Transverse colon (tissue), 4 donors: ENCODE measurements at regions not wholly inside any gene's neighbourhood (a gene's known extent, or its start where the extent isn't known, plus 50 kb on each side); places are given as distances from the start of the nearest gene placed in this dataset.

Source experiments
- DNase-seq: peaks from one replicate; pipeline ENCODE4 v3.0.0-alpha.2; 2019
- H3K27ac ChIP-seq, 4 donors: fragments of 200-600 bp; sonication (generic); 2 replicates each; pipeline ENCODE4 v1.5.1; 2016 to 2018; ENCODE audit warnings: inconsistent platforms in 4 of 4
- H3K27me3 ChIP-seq: fragments of 200-600 bp; sonication (generic); 2 replicates; pipeline ENCODE4 v1.5.1; 2017; ENCODE audit warnings: inconsistent platforms
- H3K36me3 ChIP-seq, 4 donors: fragments of 200-600 bp; sonication (generic); 2 replicates each; pipeline ENCODE4 v1.5.1; 2017 to 2019; ENCODE audit warnings: inconsistent platforms in 4 of 4
- H3K4me1 ChIP-seq, 4 donors: fragments of 200-600 bp; sonication (generic); 2 replicates each; pipeline ENCODE4 v1.5.1; 2017 to 2020; ENCODE audit warnings: inconsistent platforms in 4 of 4
- H3K4me3 ChIP-seq, 4 donors: fragments of 200-600 bp; sonication (generic); 1 replicate in 1 of 4; 2 replicates in 3 of 4; pipeline versions ENCODE4 v1.5.1 to v1.6.1; 2017 to 2019; ENCODE audit warnings: inconsistent platforms in 4 of 4
- H3K9me3 ChIP-seq, 2 donors: fragments of 200-600 bp; sonication (generic); 2 replicates each; pipeline ENCODE4 v1.5.1; 2017 to 2019; ENCODE audit warnings: inconsistent platforms in 2 of 2
- EP300 ChIP-seq: sonication (generic); formaldehyde crosslinking; IDR thresholded peaks from one replicate; pipeline ENCODE4 v1.6.1; 2017; ENCODE audit warnings: antibody characterized with exemption, low read depth
- POLR2A ChIP-seq: fragments of 450-650 bp; IDR thresholded peaks from one replicate; pipeline ENCODE4 v1.6.1; 2016; ENCODE audit warnings: antibody characterized with exemption, mild to moderate bottlenecking, moderate library complexity
- POLR2AphosphoS5 ChIP-seq, 3 donors: sonication (generic); formaldehyde crosslinking; IDR thresholded peaks; one replicate each; pipeline ENCODE4 v1.6.1; 2016; ENCODE audit warnings: antibody characterized with exemption in 3 of 3
- WGBS, 2 donors: methylation state at CpG; one replicate each; pipeline ENCODE4 v1.1.5; 2018; ENCODE audit warnings: low coverage in 1 of 2; 5-methylcytosine and 5-hydroxymethylcytosine counted together
- in situ Hi-C, 4 donors: fragments of 200-750 bp; cut with MboI; loops; one replicate each; pipeline versions ENCODE4 v1.15.0 to v1.15.1; 2017; ENCODE audit warnings: low sequenced_read_pairs in 3 of 4, low pct_ligation_motif_present in 1 of 4, low pct_unique_long_range_greater_than_20kb in 1 of 4
- intact Hi-C: fragments of 100-400 bp; cut with DNase I; formaldehyde crosslinking; loops from one replicate; pipeline ENCODE4 v1.15.1; 2023; ENCODE audit warnings: low total_unique reads
- TF ChIP-seq, protein P1 (sequence below), 5 experiments: fragments of 200-600 bp in 3 of 5; fragments of 450-650 bp in 2 of 5; sonication (generic) in 3 of 5; IDR thresholded peaks; 1 replicate in 2 of 5; 2 replicates in 3 of 5; pipeline ENCODE4 v1.5.1; 2016 to 2017; ENCODE audit warnings: antibody characterized with exemption in 5 of 5, inconsistent platforms in 3 of 5, mild to moderate bottlenecking in 2 of 5, moderate library complexity in 1 of 5

GRCh38 chr9:14383773-14384172 lies 69.8 kb upstream of the NFIB start:
- no peak overlapping the region for H3K4me3 ChIP-seq
- 91 to 100% methylated on average over 1 to 12 of the region's 12 CpGs for WGBS, 2 donors
- intact Hi-C loops (no loop called here), in situ Hi-C loops (loop anchor here in 1 of 4 donors (25.0 kb wide), 1 partner anchor 946 kb away; no protein-coding TSS in a partner anchor)
- no peaks in the 10 kb centered on the region for H3K4me1 ChIP-seq
- H3K27ac ChIP-seq: no peak overlapping the region
- H3K27me3 ChIP-seq: no peaks in the 10 kb centered on the region
- no peaks in the 10 kb centered on the region for H3K9me3 ChIP-seq
- no peak for DNase-seq
- TF ChIP-seq EP300 (no peak), POLR2A (no peak), POLR2AphosphoS5 (IDR thresholded peaks at IDR 0.05) (no peak)
- TF ChIP-seq, protein P1, sequence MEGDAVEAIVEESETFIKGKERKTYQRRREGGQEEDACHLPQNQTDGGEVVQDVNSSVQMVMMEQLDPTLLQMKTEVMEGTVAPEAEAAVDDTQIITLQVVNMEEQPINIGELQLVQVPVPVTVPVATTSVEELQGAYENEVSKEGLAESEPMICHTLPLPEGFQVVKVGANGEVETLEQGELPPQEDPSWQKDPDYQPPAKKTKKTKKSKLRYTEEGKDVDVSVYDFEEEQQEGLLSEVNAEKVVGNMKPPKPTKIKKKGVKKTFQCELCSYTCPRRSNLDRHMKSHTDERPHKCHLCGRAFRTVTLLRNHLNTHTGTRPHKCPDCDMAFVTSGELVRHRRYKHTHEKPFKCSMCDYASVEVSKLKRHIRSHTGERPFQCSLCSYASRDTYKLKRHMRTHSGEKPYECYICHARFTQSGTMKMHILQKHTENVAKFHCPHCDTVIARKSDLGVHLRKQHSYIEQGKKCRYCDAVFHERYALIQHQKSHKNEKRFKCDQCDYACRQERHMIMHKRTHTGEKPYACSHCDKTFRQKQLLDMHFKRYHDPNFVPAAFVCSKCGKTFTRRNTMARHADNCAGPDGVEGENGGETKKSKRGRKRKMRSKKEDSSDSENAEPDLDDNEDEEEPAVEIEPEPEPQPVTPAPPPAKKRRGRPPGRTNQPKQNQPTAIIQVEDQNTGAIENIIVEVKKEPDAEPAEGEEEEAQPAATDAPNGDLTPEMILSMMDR (IDR thresholded peaks at IDR 0.05): no peak
- H3K36me3 ChIP-seq: no peaks in the 10 kb centered on the region

GRCh38 chr9:14383294-14383693 lies 69.4 kb upstream of the NFIB start:
- TF ChIP-seq POLR2AphosphoS5 (IDR thresholded peaks at IDR 0.05): no peak
- TF ChIP-seq, protein P1 (IDR thresholded peaks at IDR 0.05): no peak
- TF ChIP-seq POLR2A: no peak
- TF ChIP-seq EP300: no peak
- intact Hi-C loops: no loop called here
- Histone ChIP-seq H3K4me3 (no peak overlapping the region), H3K36me3 (no peaks in the 10 kb centered on the region), H3K9me3 (no peaks in the 10 kb centered on the region), H3K27ac (no peak overlapping the region), H3K4me1 (no peaks in the 10 kb centered on the region), H3K27me3 (no peaks in the 10 kb centered on the region)
- in situ Hi-C loops: loop anchor here in 1 of 4 donors (25.0 kb wide), 1 partner anchor 946 kb away; no protein-coding TSS in a partner anchor
- WGBS, 2 donors: 39 to 47% methylated on average over 2 of the region's 2 CpGs
- no peak for DNase-seq

- no peak overlapping the region for H3K4me3 ChIP-seq
- WGBS, 2 donors: 76 to 85% methylated on average over 2 to 3 of the region's 3 CpGs
- H3K27me3 ChIP-seq: no peaks in the 10 kb centered on the region
- no peak for DNase-seq
- no peaks in the 10 kb centered on the region for H3K9me3 ChIP-seq
- intact Hi-C loops (no loop called here), in situ Hi-C loops (loop anchor here in 1 of 4 donors (25.0 kb wide), 1 partner anchor 943 kb away; no protein-coding TSS in a partner anchor)
- TF ChIP-seq, protein P1 (IDR thresholded peaks at IDR 0.05): no peak
- TF ChIP-seq POLR2AphosphoS5 (IDR thresholded peaks at IDR 0.05) (no peak), POLR2A (no peak), EP300 (no peak)
- no peak overlapping the region for H3K27ac ChIP-seq
- no peaks in the 10 kb centered on the region for H3K36me3 ChIP-seq
- H3K4me1 ChIP-seq: no peaks in the 10 kb centered on the region
These were observed 66.3 kb upstream of the NFIB start for GRCh38 chr9:14380061-14380836.

GRCh38 chr9:14379280-14379679 lies 65.3 kb upstream of the NFIB start:
- no peak overlapping the region for H3K4me3 ChIP-seq
- intact Hi-C loops: no loop called here
- H3K4me1 ChIP-seq: no peaks in the 10 kb centered on the region
- DNase-seq: no peak
- H3K36me3 ChIP-seq: no peaks in the 10 kb centered on the region
- in situ Hi-C loops: loop anchor here in 1 of 4 donors (25.0 kb wide), 1 partner anchor 942 kb away; no protein-coding TSS in a partner anchor
- TF ChIP-seq POLR2A (no peak), EP300 (no peak), POLR2AphosphoS5 (IDR thresholded peaks at IDR 0.05) (no peak)
- TF ChIP-seq, protein P1 (IDR thresholded peaks at IDR 0.05): no peak
- H3K27me3 ChIP-seq: no peaks in the 10 kb centered on the region
- H3K27ac ChIP-seq: no peak overlapping the region
- 62 to 81% methylated on average over 4 of the region's 4 CpGs for WGBS, 2 donors
- no peaks in the 10 kb centered on the region for H3K9me3 ChIP-seq
